ENCODE measurements at regions not wholly inside any gene's neighbourhood (a gene's known extent, or its start where the extent isn't known, plus 50 kb on each side); places are given as distances from the start of the nearest gene placed in this dataset.

DNA sequence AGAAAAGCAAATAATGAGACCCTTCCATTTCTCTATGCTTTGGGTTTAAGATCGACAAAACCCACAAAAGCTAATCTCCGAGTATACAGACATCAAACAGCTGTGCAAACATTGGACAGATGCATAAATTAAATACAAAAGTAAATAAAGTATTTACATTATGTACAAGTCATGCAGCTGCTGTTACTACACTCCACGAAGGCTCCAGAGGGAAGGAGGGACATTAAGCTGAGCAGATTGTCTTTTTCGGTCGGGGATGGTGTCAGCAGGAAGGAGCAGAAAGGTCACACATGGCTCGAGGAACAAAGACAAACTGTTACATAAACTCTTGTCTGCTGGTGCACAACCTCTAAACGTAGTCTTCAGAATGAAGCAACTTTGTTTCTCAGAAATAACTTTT is 88.8 kb upstream of the BARX2 start:
- Histone ChIP-seq H3K27me3 (ENCODE audit: control insufficient read depth, insufficient read depth, low read length) (peaks cover 1% of the 10 kb centered on the region), H3K4me3 (ENCODE audit: low read depth, low read length) (no peak overlapping the region), H3K36me3 (ENCODE audit: control insufficient read depth, insufficient read depth, low read length) (no peaks in the 10 kb centered on the region)
- CTCF ChIA-PET, result no interaction called here
- POLR2A ChIA-PET, result no interaction called here
- TF ChIP-seq, protein P1, sequence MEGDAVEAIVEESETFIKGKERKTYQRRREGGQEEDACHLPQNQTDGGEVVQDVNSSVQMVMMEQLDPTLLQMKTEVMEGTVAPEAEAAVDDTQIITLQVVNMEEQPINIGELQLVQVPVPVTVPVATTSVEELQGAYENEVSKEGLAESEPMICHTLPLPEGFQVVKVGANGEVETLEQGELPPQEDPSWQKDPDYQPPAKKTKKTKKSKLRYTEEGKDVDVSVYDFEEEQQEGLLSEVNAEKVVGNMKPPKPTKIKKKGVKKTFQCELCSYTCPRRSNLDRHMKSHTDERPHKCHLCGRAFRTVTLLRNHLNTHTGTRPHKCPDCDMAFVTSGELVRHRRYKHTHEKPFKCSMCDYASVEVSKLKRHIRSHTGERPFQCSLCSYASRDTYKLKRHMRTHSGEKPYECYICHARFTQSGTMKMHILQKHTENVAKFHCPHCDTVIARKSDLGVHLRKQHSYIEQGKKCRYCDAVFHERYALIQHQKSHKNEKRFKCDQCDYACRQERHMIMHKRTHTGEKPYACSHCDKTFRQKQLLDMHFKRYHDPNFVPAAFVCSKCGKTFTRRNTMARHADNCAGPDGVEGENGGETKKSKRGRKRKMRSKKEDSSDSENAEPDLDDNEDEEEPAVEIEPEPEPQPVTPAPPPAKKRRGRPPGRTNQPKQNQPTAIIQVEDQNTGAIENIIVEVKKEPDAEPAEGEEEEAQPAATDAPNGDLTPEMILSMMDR (IDR thresholded peaks at IDR 0.05; ENCODE audit: insufficient read depth, low read depth, low read length), result no peak
- no peak for DNase-seq (ENCODE audit: low read depth)

DNA sequence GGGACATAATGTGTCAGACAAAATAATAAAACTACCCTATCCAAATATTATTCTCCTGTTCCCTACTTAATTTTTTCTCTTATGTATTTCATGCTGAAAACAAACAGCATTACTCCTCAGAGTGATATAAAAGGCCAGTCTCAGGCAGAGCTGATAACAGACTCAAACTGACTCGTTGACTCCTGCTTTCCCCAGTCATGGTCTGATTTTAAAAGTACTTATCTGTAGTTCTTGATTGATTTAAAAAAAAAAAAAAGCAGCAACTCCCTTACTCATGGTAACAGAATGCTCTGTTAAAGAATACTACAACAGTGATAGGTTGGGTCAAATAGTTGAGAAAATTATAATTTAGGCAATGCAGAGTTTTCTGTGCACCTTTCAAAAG is 90.3 kb upstream of the BARX2 start:
- peaks cover 1% of the 10 kb centered on the region for H3K27me3 ChIP-seq (ENCODE audit: control insufficient read depth, insufficient read depth, low read length)
- no peak for DNase-seq (ENCODE audit: low read depth)
- H3K36me3 ChIP-seq (ENCODE audit: control insufficient read depth, insufficient read depth, low read length), result no peaks in the 10 kb centered on the region
- ChIA-PET CTCF (no interaction called here), POLR2A (no interaction called here)
- TF ChIP-seq, protein P1 (IDR thresholded peaks at IDR 0.05; ENCODE audit: insufficient read depth, low read depth, low read length), result no peak
- H3K4me3 ChIP-seq (ENCODE audit: low read depth, low read length), result no peak overlapping the region

DNA sequence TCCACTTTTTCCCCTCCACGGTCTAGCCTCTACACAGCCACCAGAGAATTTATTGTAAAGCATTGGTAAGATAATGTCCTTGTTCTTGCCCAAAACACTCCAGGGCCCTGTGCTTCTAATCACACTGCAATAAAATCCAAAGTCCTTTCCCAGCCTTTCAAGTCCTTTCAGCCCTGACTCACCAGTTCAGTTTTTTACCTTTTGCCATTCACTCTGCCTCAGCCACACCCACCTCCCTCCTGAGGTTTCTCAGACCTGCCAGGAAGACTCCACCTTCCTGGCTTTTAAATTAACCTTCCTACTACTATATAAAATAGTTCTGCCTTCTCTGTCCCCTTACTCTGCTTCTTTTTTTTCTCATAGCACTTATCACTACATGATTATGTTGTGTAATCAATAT is 91.0 kb upstream of the ARHGAP32 start:
- CTCF ChIA-PET, result no interaction called here
- DNase-seq (ENCODE audit: low read depth), result no peak
- Histone ChIP-seq H3K27me3 (ENCODE audit: control insufficient read depth, insufficient read depth, low read length) (peaks cover 1% of the 10 kb centered on the region), H3K4me3 (ENCODE audit: low read depth, low read length) (no peak overlapping the region), H3K36me3 (ENCODE audit: control insufficient read depth, insufficient read depth, low read length) (no peaks in the 10 kb centered on the region)
- TF ChIP-seq, protein P1 (IDR thresholded peaks at IDR 0.05; ENCODE audit: insufficient read depth, low read depth, low read length), result no peak
- POLR2A ChIA-PET, result no interaction called here

DNA sequence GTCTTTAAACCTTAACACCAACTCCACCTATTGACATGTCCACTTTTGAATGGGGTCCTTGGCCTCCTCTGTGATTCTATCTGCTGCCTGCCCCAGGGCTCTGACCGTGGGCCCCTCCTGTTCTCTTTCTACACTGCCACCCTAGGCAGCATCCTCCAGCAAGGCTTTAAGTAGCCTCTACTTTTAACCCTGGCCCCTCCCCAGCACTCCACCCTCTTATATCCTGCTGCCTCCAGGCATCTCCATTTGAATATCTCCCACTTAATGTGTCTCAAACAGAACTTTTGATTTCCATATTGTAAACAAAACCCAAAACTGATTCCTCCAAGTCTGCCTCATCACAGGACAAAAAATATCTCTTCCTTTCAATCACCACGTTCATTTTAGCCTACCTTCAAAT is 90.5 kb upstream of the ARHGAP32 start:
- POLR2A ChIA-PET, result no interaction called here
- DNase-seq (ENCODE audit: low read depth), result no peak
- TF ChIP-seq, protein P1 (IDR thresholded peaks at IDR 0.05; ENCODE audit: insufficient read depth, low read depth, low read length), result no peak
- Histone ChIP-seq H3K4me3 (ENCODE audit: low read depth, low read length) (no peak overlapping the region), H3K36me3 (ENCODE audit: control insufficient read depth, insufficient read depth, low read length) (no peaks in the 10 kb centered on the region), H3K27me3 (ENCODE audit: control insufficient read depth, insufficient read depth, low read length) (peaks cover 1% of the 10 kb centered on the region)
- CTCF ChIA-PET, result no interaction called here

DNA sequence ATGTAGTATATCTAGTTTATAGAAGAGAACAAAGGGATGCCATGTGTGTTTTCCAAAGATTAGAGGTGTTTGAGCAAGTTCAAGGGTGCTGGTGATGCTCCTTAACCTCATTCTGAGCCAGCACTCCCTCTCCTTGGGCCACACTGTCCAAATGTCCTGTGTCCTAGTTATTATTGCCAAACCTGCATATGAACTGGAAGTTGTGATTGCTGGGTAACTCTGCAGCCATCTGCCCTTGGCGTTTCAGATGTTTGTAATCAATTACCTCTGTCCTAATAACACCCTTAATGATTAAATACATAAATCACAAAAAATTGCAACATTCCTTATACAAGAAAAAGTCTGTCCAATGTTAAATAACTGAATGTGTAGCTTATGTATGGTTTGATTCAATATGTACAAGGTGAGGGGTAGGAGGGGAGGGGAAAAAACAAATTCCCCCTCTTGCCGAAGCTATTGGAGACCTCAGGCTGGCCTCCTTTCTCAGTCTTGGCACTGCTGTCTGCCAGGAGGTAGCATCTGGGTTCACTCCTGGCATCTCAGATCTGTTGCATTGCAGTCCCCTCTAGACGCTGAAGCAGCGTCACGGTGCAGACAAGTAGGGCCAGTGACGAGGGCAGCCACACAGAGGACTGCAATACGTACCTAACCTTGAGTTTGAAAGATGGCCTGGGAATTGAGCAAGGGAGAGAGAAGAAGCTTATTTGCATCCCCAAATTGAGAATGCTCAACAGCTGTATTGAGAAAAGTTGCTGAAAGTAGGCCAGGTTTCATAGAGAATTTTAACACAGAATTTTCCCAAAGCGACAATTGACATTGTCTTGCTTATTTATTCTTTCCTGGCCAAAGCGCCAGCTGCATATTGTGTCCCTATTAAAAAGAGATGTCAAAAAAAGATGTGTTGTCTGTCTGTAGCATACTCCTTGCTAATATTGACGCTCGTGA is 89.6 kb upstream of the ARHGAP32 start:
- CTCF ChIA-PET, result no interaction called here
- POLR2A ChIA-PET, result no interaction called here
- no peaks in the 10 kb centered on the region for H3K36me3 ChIP-seq (ENCODE audit: control insufficient read depth, insufficient read depth, low read length)

More for the DNA sequence above, 89.6 kb upstream of the ARHGAP32 start:
- TF ChIP-seq, protein P1 (IDR thresholded peaks at IDR 0.05; ENCODE audit: insufficient read depth, low read depth, low read length), result no peak
- Histone ChIP-seq H3K4me3 (ENCODE audit: low read depth, low read length) (no peak overlapping the region), H3K27me3 (ENCODE audit: control insufficient read depth, insufficient read depth, low read length) (no peaks in the 10 kb centered on the region)
- DNase-seq (ENCODE audit: low read depth), result no peak
